Lower lobe of right lung (tissue), 2 donors: ENCODE measurements at regions not wholly inside any gene's neighbourhood (a gene's known extent, or its start where the extent isn't known, plus 50 kb on each side); places are given as distances from the start of the nearest gene placed in this dataset.

Experiments
- ATAC-seq, 2 donors: fragments of 200-7000 bp; cut with Tn5 transposase; one replicate each; pipeline ENCODE4 v1.9.1; 2020 to 2022; ENCODE audit warnings: mild to moderate bottlenecking in 2 of 2, moderate library complexity in 2 of 2
- DNase-seq: peaks from one replicate; pipeline ENCODE4 v3.0.0-alpha.2; 2020
- H3K27ac ChIP-seq: fragments of 200-600 bp; one replicate; pipeline ENCODE4 v1.8.0; 2022
- H3K27me3 ChIP-seq: fragments of 200-600 bp; one replicate; pipeline ENCODE4 v1.8.0; 2022; ENCODE audit warnings: low read depth
- H3K36me3 ChIP-seq: fragments of 200-600 bp; one replicate; pipeline ENCODE4 v1.8.0; 2022; ENCODE audit warnings: mild to moderate bottlenecking
- H3K4me1 ChIP-seq: fragments of 200-600 bp; one replicate; pipeline ENCODE4 v1.8.0; 2022
- H3K4me3 ChIP-seq: fragments of 200-600 bp; one replicate; pipeline ENCODE4 v1.8.0; 2022; ENCODE audit warnings: mild to moderate bottlenecking
- H3K9me3 ChIP-seq: fragments of 200-600 bp; one replicate; pipeline ENCODE4 v1.8.0; 2022
- CTCF ChIP-seq: fragments of 200-600 bp; IDR thresholded peaks from one replicate; pipeline ENCODE4 v1.8.0; 2022; ENCODE audit warnings: antibody characterized with exemption, mild to moderate bottlenecking
- intact Hi-C: fragments of 100-400 bp; cut with DNase I; formaldehyde crosslinking; loops from one replicate; pipeline ENCODE4 v1.11.0; 2022
- donor health status: DM: no; HTN: yes; CAD: no; lungs with severe emphysema.

GRCh38 chr2:15722980-15723379, 131.3 kb downstream of the DDX1 start:
- intact Hi-C loops: no loop called here
- no peaks in the 10 kb centered on the region for H3K27me3 ChIP-seq
- DNase-seq (no peak), ATAC-seq (no peak)
- no peak overlapping the region for H3K4me3 ChIP-seq
- H3K36me3 ChIP-seq: no peaks in the 10 kb centered on the region
- no peaks in the 10 kb centered on the region for H3K4me1 ChIP-seq
- H3K9me3 ChIP-seq: no peaks in the 10 kb centered on the region
- no peak for TF ChIP-seq CTCF
- H3K27ac ChIP-seq: no peak overlapping the region

- H3K36me3 ChIP-seq: no peaks in the 10 kb centered on the region
- H3K27me3 ChIP-seq: no peaks in the 10 kb centered on the region
- no peak overlapping the region for H3K27ac ChIP-seq
- no peak for TF ChIP-seq CTCF
- intact Hi-C loops: no loop called here
- ATAC-seq (no peak), DNase-seq (no peak)
- H3K9me3 ChIP-seq: no peaks in the 10 kb centered on the region
- H3K4me3 ChIP-seq: no peak overlapping the region
- no peaks in the 10 kb centered on the region for H3K4me1 ChIP-seq
Observed at GRCh38 chr2:15724235-15724634, 132.6 kb downstream of the DDX1 start.

- intact Hi-C loops: no loop called here
- H3K27ac ChIP-seq: no peak overlapping the region
- no peak for DNase-seq
- no peaks in the 10 kb centered on the region for H3K27me3 ChIP-seq
- no peak for TF ChIP-seq CTCF
- H3K36me3 ChIP-seq: no peaks in the 10 kb centered on the region
- H3K4me3 ChIP-seq: no peak overlapping the region
- peaks cover 4% of the 10 kb centered on the region for H3K4me1 ChIP-seq
- H3K9me3 ChIP-seq: no peaks in the 10 kb centered on the region
- no peak for ATAC-seq
Observed at GRCh38 chr2:15725101-15725781, 133.6 kb downstream of the DDX1 start.

- Histone ChIP-seq H3K4me1 (peaks cover 9% of the 10 kb centered on the region), H3K4me3 (no peak overlapping the region), H3K27me3 (no peaks in the 10 kb centered on the region), H3K36me3 (no peaks in the 10 kb centered on the region), H3K9me3 (no peaks in the 10 kb centered on the region), H3K27ac (no peak overlapping the region)
- DNase-seq (no peak), ATAC-seq (no peak)
- intact Hi-C loops: no loop called here
- no peak for TF ChIP-seq CTCF
Observed at GRCh38 chr2:15725782-15726112, 134.1 kb downstream of the DDX1 start.

GRCh38 chr2:15726321-15727057, 134.8 kb downstream of the DDX1 start:
- ATAC-seq: no peak

More at GRCh38 chr2:15726321-15727057, 134.8 kb downstream of the DDX1 start:
- no peaks in the 10 kb centered on the region for H3K9me3 ChIP-seq
- H3K36me3 ChIP-seq: no peaks in the 10 kb centered on the region
- no peaks in the 10 kb centered on the region for H3K27me3 ChIP-seq
- DNase-seq: no peak
- H3K4me3 ChIP-seq: no peak overlapping the region
- H3K27ac ChIP-seq: no peak overlapping the region
- intact Hi-C loops: no loop called here
- peaks cover 16% of the 10 kb centered on the region for H3K4me1 ChIP-seq
- no peak for TF ChIP-seq CTCF
